ENCODE measurements at regions not wholly inside any gene's neighbourhood (a gene's known extent, or its start where the extent isn't known, plus 50 kb on each side); places are given as distances from the start of the nearest gene placed in this dataset.

DNA sequence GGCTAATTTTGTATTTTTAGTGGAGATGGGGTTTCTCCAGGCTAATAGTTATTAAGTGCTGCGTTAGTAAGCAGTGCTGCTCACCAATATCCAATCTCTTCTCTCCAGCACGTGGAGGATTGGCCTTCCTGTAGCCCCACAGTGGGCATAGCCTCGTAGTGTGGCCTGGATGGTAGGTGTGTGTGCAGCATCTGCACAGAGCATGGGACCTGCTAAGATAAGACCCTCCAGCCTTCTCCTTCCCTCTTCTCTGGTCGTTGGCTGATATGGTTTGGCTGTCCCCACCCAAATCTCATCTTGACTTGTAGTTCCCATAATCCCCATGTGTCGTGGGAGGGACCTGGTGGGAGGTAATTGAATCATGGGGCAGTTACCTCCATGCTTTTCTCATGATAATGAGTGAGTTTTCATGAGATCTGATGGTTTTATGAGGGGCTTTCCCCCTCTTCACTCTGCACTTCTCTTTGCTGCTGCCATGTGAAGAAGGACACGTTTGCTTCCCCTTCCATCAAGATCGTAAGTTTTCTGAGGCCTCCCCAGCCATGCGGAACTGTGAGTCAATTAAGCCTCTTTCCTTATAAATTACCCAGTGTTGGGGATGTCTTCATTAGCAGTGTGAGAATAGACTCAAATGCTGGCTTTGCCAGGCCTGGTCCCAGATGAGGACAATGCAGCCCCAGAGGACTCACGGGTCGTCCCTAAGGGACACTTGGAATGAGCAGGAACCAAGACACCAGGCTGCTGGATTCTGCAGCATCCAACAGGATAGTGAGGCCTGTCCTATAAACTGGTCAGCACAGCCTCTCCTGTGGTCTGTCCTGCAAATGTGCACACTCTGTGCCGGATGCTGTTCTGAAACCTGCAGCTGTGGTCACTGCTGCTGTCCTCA is 63.4 kb upstream of the AFDN start:
- Histone ChIP-seq H3K4me3 (ENCODE audit: low read depth, low read length) (no peak overlapping the region), H3K27ac (no peak overlapping the region), H3K36me3 (replicated peaks) (no peaks in the 10 kb centered on the region), H3K27me3 (replicated peaks) (no peaks in the 10 kb centered on the region)
- TF ChIP-seq, protein P1, sequence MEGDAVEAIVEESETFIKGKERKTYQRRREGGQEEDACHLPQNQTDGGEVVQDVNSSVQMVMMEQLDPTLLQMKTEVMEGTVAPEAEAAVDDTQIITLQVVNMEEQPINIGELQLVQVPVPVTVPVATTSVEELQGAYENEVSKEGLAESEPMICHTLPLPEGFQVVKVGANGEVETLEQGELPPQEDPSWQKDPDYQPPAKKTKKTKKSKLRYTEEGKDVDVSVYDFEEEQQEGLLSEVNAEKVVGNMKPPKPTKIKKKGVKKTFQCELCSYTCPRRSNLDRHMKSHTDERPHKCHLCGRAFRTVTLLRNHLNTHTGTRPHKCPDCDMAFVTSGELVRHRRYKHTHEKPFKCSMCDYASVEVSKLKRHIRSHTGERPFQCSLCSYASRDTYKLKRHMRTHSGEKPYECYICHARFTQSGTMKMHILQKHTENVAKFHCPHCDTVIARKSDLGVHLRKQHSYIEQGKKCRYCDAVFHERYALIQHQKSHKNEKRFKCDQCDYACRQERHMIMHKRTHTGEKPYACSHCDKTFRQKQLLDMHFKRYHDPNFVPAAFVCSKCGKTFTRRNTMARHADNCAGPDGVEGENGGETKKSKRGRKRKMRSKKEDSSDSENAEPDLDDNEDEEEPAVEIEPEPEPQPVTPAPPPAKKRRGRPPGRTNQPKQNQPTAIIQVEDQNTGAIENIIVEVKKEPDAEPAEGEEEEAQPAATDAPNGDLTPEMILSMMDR (IDR thresholded peaks at IDR 0.05; ENCODE audit: low read depth, low read length, missing control alignments), result no peak
- no peak for DNase-seq
- in situ Hi-C loops (cut with HindIII; ENCODE audit: low pct_ligation_motif_present, low sequenced_read_pairs), result no loop called here

DNA sequence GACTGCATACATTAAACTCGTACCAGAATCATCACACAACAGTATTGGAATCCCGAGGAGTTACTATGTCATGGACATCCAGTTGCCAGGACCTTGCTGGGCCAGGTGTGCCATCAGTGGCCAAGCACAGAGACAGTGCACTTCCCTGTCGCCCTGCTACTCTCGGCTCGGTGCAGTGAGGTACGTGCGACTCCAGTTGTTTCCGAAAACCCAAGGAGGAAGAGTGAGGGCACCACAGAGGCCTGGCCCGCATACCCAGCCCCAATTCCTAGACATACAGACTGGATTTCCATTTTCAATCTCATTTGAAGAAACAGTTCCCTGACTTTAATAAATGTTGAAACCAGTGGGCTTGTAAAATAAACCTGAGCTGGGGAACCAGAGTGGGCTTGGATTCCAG is 62.5 kb upstream of the AFDN start:
- DNase-seq, result no peak
- Histone ChIP-seq H3K36me3 (replicated peaks) (no peaks in the 10 kb centered on the region), H3K4me3 (ENCODE audit: low read depth, low read length) (no peak overlapping the region), H3K27me3 (replicated peaks) (no peaks in the 10 kb centered on the region), H3K27ac (no peak overlapping the region)
- in situ Hi-C loops (cut with HindIII; ENCODE audit: low pct_ligation_motif_present, low sequenced_read_pairs), result no loop called here
- TF ChIP-seq, protein P1 (IDR thresholded peaks at IDR 0.05; ENCODE audit: low read depth, low read length, missing control alignments), result no peak

DNA sequence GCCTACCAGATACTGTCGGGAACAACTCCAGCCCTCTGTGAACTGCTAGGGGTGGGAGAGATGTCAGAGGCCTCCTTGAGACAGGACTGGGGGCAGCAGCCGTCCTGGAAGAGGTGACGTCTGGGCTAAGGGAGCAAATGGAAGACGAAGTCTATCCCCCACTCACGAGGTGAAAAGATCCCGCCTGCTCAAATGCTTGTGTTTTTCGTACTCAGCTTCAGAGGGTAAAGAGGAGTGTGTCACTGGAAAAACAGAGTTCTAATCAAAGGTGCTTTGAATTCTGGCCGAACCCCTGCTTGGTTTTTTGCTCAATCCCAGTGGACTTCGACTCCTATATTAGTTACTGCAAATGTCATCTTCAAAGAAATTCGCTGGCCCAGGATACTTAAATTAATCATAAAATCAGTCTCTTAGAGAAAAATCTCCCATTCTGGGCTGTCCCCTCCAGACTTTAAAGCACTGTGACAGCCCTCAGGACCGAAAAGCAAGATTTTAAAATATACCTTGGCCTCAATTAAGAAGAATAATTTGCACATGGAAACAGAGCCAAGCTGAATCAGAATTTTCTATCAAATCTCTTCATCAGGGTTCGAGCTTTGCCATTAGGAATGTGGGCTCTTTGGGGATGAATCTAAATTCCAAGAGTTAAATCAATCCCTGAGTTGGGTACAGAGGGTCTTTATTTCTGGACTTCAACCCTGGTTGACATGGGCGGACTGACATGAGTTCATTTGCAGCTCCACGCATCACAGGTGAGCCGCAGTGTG is 61.8 kb upstream of the AFDN start:
- H3K4me3 ChIP-seq (ENCODE audit: low read depth, low read length), result no peak overlapping the region
- in situ Hi-C loops (cut with HindIII; ENCODE audit: low pct_ligation_motif_present, low sequenced_read_pairs), result no loop called here
- TF ChIP-seq, protein P1 (IDR thresholded peaks at IDR 0.05; ENCODE audit: low read depth, low read length, missing control alignments), result no peak
- DNase-seq, result no peak
- H3K36me3 ChIP-seq (replicated peaks), result no peaks in the 10 kb centered on the region
- no peak overlapping the region for H3K27ac ChIP-seq
- no peaks in the 10 kb centered on the region for H3K27me3 ChIP-seq (replicated peaks)

DNA sequence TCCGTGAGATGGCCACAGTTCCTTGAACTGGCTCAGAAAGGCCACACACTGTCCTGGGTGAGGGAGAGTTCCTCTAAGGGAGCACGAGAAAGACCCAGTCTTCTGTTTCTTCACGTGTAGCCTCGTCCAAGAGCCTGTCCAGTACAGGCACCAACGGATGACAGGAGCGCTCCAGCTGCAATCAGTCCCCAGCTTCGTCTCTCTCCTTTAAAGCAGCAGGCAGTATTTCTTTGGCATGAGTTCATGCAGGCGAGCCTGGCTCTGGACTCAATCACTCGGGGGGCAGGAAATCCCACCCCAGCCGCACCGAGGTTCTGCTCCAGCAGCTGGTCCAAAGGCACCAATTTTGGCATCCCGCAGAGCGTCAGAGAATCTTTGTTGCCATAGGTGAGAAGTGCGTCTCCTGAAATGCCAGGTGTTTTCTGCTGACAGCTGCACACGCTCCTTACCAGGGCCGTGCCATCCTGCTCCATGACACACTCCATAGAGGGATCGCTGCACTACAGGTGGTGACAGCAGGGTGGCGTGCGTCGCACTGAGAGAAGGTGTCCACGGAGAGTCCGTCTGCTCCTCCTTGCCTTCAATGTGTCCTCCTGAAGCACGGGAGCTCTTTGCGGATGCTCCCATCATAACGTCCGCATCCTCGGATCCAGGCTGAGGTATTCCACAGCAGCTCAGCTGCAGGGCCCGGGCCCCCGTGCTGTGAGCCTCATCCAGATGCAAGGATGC is 59.6 kb upstream of the AFDN start:
- no peak for DNase-seq
- TF ChIP-seq, protein P1 (IDR thresholded peaks at IDR 0.05; ENCODE audit: low read depth, low read length, missing control alignments), result no peak
- no peak overlapping the region for H3K27ac ChIP-seq
- no peaks in the 10 kb centered on the region for H3K36me3 ChIP-seq (replicated peaks)
- H3K4me3 ChIP-seq (ENCODE audit: low read depth, low read length), result no peak overlapping the region
- H3K27me3 ChIP-seq (replicated peaks), result no peaks in the 10 kb centered on the region
- in situ Hi-C loops (cut with HindIII; ENCODE audit: low pct_ligation_motif_present, low sequenced_read_pairs), result no loop called here

DNA sequence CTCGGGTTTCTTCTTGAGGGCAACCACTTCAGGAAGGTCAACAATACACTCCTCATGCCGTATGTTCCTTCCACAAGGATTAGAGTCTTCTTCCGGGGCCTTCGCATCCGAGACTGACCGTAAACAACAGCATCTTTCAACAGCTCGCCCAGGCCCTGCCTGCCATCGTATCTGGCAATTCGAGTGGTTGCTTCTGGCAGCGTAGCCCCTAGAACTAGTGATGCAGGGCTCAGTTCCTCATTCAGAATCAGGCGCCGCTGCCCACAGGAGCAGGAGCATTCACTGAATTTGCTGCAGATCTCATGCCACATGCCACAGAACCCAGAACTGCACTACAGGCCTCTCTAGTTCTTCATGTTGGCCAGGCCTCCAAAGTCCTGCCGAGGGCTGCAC is 59.0 kb upstream of the AFDN start:
- Histone ChIP-seq H3K27ac (no peak overlapping the region), H3K4me3 (ENCODE audit: low read depth, low read length) (no peak overlapping the region), H3K27me3 (replicated peaks) (no peaks in the 10 kb centered on the region), H3K36me3 (replicated peaks) (no peaks in the 10 kb centered on the region)
- DNase-seq, result no peak
- in situ Hi-C loops (cut with HindIII; ENCODE audit: low pct_ligation_motif_present, low sequenced_read_pairs), result no loop called here
- TF ChIP-seq, protein P1 (IDR thresholded peaks at IDR 0.05; ENCODE audit: low read depth, low read length, missing control alignments), result no peak
